ENCODE measurements at regions not wholly inside any gene's neighbourhood (a gene's known extent, or its start where the extent isn't known, plus 50 kb on each side); places are given as distances from the start of the nearest gene placed in this dataset.

DNA sequence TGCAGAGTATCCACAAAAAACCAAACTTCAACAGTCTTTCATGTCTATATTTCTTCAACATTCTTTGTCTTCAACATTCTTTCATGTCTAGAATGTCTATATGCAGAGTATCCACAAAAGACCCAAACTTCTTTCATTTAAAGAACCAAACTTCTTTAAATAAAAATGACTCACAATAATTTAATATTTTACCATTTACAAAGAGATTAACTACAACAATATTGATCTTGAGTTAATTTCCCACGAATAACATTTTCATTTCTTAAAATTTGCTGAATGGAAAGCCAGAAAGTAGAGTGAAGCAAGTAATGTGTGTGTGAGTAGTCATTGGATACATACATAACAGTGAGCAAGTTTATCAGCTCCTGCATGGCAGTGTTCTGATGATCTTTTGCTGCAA lies 1069.7 kb downstream of the EFNB2 start, which contains the start of gene DAOA:
Gene DAOA, plus strand, starts transcription at position 301 of the 400 bp plus-strand sequence.
- no peaks in the 10 kb centered on the region for H3K79me2 ChIP-seq (ENCODE audit: control insufficient read depth, low read length)
- no peaks in the 10 kb centered on the region for H3K4me1 ChIP-seq (ENCODE audit: control insufficient read depth, low read length)
- H3K27me3 ChIP-seq (ENCODE audit: control insufficient read depth, low read length) = no peaks in the 10 kb centered on the region
- H3K9me3 ChIP-seq (ENCODE audit: control insufficient read depth, insufficient read depth, low read length) = no peaks in the 10 kb centered on the region
- TF ChIP-seq EZH2phosphoT487 (IDR thresholded peaks at IDR 0.05; ENCODE audit: borderline replicate concordance, low read length) (no peak), CTCF (IDR thresholded peaks at IDR 0.05; ENCODE audit: low read depth, low read length, poor library complexity, severe bottlenecking) (no peak)
- no peaks in the 10 kb centered on the region for H4K20me1 ChIP-seq (ENCODE audit: control insufficient read depth, insufficient read depth, low read depth, low read length)
- H3K4me2 ChIP-seq (ENCODE audit: low read length) = no peak within 1 kb of the TSS
- H3K9me2 ChIP-seq (replicated peaks; ENCODE audit: control insufficient read depth, low read length) = no peaks in the 10 kb centered on the region
- H3F3A ChIP-seq (ENCODE audit: control insufficient read depth, insufficient read depth) = no peaks in the 10 kb centered on the region
- H3K36me3 ChIP-seq (ENCODE audit: control insufficient read depth, low read length) = no peaks in the 10 kb centered on the region
- H3K4me3 ChIP-seq (ENCODE audit: low read length) = no peak within 1 kb of the TSS
- H3K27ac ChIP-seq (ENCODE audit: low read depth, low read length) = no peak within 1 kb of the TSS

GRCh38 chr13:105465251-105465650 lies 1070.2 kb downstream of the EFNB2 start:
- Histone ChIP-seq H4K20me1 (ENCODE audit: control insufficient read depth, insufficient read depth, low read depth, low read length) (no peaks in the 10 kb centered on the region), H3K79me2 (ENCODE audit: control insufficient read depth, low read length) (no peaks in the 10 kb centered on the region), H3K36me3 (ENCODE audit: control insufficient read depth, low read length) (no peaks in the 10 kb centered on the region), H3K4me1 (ENCODE audit: control insufficient read depth, low read length) (no peaks in the 10 kb centered on the region), H3K4me3 (ENCODE audit: low read length) (no peak overlapping the region), H3K27ac (ENCODE audit: low read depth, low read length) (no peak overlapping the region), H3K27me3 (ENCODE audit: control insufficient read depth, low read length) (no peaks in the 10 kb centered on the region), H3K9me2 (replicated peaks; ENCODE audit: control insufficient read depth, low read length) (no peaks in the 10 kb centered on the region), H3K4me2 (ENCODE audit: low read length) (no peak overlapping the region), H3K9me3 (ENCODE audit: control insufficient read depth, insufficient read depth, low read length) (no peaks in the 10 kb centered on the region), H3F3A (ENCODE audit: control insufficient read depth, insufficient read depth) (no peaks in the 10 kb centered on the region)
- TF ChIP-seq CTCF (IDR thresholded peaks at IDR 0.05; ENCODE audit: low read depth, low read length, poor library complexity, severe bottlenecking) = no peak
- no peak for TF ChIP-seq EZH2phosphoT487 (IDR thresholded peaks at IDR 0.05; ENCODE audit: borderline replicate concordance, low read length)

DNA sequence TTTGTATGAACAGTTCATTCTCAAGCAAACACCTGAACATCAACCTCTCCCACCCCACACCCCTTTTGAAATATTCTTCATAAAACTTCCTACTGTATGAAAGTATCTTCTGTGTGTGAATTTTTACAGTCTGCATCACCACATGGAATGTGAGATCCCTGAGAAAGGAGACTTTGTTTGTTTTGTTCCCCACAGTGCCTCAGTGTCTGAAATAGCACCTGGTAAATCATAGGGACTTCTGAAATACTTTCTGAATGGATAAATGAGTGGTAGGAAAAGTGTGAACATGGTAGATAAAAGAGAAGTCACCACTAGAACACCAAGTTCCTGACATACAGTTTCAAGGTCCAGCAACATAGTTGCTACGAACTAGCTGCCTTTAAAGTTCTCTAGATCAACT lies 1071.2 kb downstream of the EFNB2 start:
- no peak overlapping the region for H3K27ac ChIP-seq (ENCODE audit: low read depth, low read length)
- H3K4me2 ChIP-seq (ENCODE audit: low read length) = no peak overlapping the region
- H3K79me2 ChIP-seq (ENCODE audit: control insufficient read depth, low read length) = no peaks in the 10 kb centered on the region
- H3K4me1 ChIP-seq (ENCODE audit: control insufficient read depth, low read length) = no peaks in the 10 kb centered on the region
- H3K9me3 ChIP-seq (ENCODE audit: control insufficient read depth, insufficient read depth, low read length) = no peaks in the 10 kb centered on the region
- H3K27me3 ChIP-seq (ENCODE audit: control insufficient read depth, low read length) = no peaks in the 10 kb centered on the region
- no peaks in the 10 kb centered on the region for H4K20me1 ChIP-seq (ENCODE audit: control insufficient read depth, insufficient read depth, low read depth, low read length)
- H3K9me2 ChIP-seq (replicated peaks; ENCODE audit: control insufficient read depth, low read length) = no peaks in the 10 kb centered on the region
- no peak for TF ChIP-seq CTCF (IDR thresholded peaks at IDR 0.05; ENCODE audit: low read depth, low read length, poor library complexity, severe bottlenecking)
- no peak for TF ChIP-seq EZH2phosphoT487 (IDR thresholded peaks at IDR 0.05; ENCODE audit: borderline replicate concordance, low read length)
- no peaks in the 10 kb centered on the region for H3F3A ChIP-seq (ENCODE audit: control insufficient read depth, insufficient read depth)
- H3K4me3 ChIP-seq (ENCODE audit: low read length) = no peak overlapping the region
- H3K36me3 ChIP-seq (ENCODE audit: control insufficient read depth, low read length) = no peaks in the 10 kb centered on the region
